Motor neuron (in vitro differentiated cells): ENCODE measurements at regions not wholly inside any gene's neighbourhood (a gene's known extent, or its start where the extent isn't known, plus 50 kb on each side); places are given as distances from the start of the nearest gene placed in this dataset.

Source experiments
- ATAC-seq, 8 experiments: fragments of 200-7000 bp; cut with Tn5 transposase; replicated peaks in 6 of 8; 2 replicates each; pipeline ENCODE4 v1.8.0; 2021; ENCODE audit warnings: mild to moderate bottlenecking in 8 of 8, moderate library complexity in 8 of 8
- H3K27ac ChIP-seq, 2 donors: fragments of 250-450 bp; sonication (Bioruptor Pico); 2 replicates each; pipeline ENCODE4 v1.9.0; 2021; ENCODE audit warnings: antibody characterized with exemption in 2 of 2, mild to moderate bottlenecking in 2 of 2, moderate library complexity in 1 of 2
- H3K4me1 ChIP-seq, 2 donors: fragments of 250-450 bp; sonication (Bioruptor Pico); replicated peaks in 1 of 2; 2 replicates each; pipeline ENCODE4 v1.6.1; 2021; ENCODE audit warnings: antibody characterized with exemption in 2 of 2, mild to moderate bottlenecking in 2 of 2, moderate library complexity in 1 of 2
- H3K4me3 ChIP-seq, 5 donors: fragments of 250-450 bp; sonication (Bioruptor Pico); 2 replicates each; pipeline ENCODE4 v1.9.0; 2021; ENCODE audit warnings: antibody characterized with exemption in 5 of 5, mild to moderate bottlenecking in 5 of 5, moderate library complexity in 4 of 5
- WGBS, 10 experiments: fragments of 450-650 bp; shearing (Covaris generic); methylation state at CpG; one replicate each; pipeline ENCODE4 v1.0.0; 2022; 5-methylcytosine and 5-hydroxymethylcytosine counted together
- in situ Hi-C, 9 experiments: fragments of 400-800 bp; cut with MboI; loops; one replicate each; pipeline ENCODE4 v1.15.0; 2021; ENCODE audit warnings: low sequenced_read_pairs in 9 of 9, low pct_unique_long_range_greater_than_20kb in 2 of 9; ENCODE audit not compliant: unreplicated experiment in 9 of 9

DNA sequence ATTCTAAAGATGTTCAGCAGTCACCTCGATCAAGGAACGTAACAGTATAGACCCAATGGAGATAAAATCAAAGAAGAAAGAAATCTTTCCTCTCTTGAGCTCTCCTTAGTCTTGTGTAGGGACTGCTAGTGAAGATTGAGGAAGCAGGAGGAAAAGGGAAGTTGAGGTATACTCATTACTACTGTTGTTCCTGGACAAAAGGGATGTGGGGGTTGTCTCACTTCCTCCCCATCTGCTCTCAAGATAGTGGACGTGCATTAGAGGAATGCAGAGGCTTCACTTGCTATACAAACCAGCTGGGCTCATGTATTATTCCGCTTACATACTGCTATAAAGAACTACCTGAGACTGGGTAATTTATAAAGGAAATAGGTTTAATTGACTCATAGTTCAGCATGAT, 208.9 kb upstream of the ARHGEF9 start:
- Histone ChIP-seq H3K4me3 (no peak overlapping the region), H3K27ac (no peak overlapping the region), H3K4me1 (no peaks in the 10 kb centered on the region)
- ATAC-seq, result no peak
- 0 to 83% (median 42%) methylated on average over 1 to 3 of the region's 4 CpGs; no CpG with 5 or more reads in 7 of the 10 experiments for WGBS, 10 experiments
- in situ Hi-C loops, result no loop called here

DNA sequence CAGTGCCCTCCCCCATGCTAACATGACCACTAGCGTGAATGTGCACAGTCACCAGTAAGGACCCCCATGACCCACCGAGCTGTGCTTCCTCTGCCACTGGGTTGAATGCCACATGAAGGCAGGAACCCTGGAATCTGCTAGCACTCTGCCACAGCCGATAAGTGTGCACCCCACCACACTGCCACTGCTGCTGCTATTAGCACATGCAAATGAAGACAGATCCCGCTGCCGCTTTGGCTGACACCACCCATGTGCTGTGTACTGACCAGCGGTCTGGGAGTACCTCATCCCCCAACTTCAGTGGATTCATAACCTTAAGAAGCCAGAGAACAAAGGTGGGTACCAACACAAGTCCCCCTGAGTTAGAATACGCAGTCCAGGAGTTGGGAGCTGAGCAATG, 200.9 kb upstream of the ARHGEF9 start:
- peak in 2 of 8 experiments; percentile 53 to 89 for ATAC-seq
- no peak overlapping the region for H3K4me3 ChIP-seq
- WGBS, 10 experiments, result 0 to 49% methylated on average over 2 of the region's 7 CpGs; no CpG with 5 or more reads in 8 of the 10 experiments
- H3K4me1 ChIP-seq, result no peaks in the 10 kb centered on the region
- H3K27ac ChIP-seq, result no peak overlapping the region
- in situ Hi-C loops, result no loop called here

DNA sequence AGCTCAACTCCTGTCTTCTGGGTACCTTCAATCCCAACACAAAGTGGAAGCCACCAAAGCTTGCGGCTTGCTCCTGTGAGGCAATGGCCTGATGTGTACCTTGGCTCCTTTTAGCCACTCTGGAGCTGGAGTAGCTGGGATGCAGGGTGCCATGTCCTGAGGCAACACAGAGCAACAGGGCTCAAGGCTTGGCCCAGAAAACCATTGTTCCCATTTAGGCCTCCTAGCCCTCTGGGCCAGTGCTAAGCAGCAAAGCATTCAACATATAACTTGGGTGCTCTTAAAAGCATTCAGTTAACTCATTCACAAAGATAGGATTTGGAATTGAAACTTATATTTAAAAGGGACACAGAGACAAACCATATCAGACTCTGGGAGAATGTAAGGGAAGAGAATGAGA, 194.5 kb upstream of the ARHGEF9 start:
- in situ Hi-C loops, result no loop called here

DNA sequence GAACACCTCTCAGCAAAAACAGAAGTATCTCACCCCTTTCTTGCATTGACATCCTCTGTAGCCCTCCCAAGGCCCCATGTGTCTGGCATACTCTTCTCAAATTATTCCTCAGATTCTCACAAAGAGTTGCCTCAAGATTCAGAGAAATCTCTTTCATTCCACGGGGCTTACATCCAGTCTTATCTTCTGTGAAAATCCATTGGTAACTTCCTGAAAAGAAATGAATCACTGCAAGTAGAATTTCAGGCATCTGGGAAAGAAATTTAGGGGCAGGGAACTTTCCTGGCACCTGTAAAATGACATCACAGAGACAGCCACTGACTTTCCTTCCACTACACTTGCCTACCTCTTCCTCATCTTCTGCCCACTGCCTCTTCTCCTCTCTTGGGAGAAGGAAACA, 182.5 kb upstream of the ARHGEF9 start:
- Histone ChIP-seq H3K4me3 (no peak overlapping the region), H3K27ac (no peak overlapping the region), H3K4me1 (no peaks in the 10 kb centered on the region)
- no peak for ATAC-seq
- WGBS, 10 experiments, result 0 to 100% methylated on average over 1 of the region's 1 CpG; no CpG with 5 or more reads in 8 of the 10 experiments
- in situ Hi-C loops, result no loop called here

More for the DNA sequence above, 194.5 kb upstream of the ARHGEF9 start:
- Histone ChIP-seq H3K27ac (no peak overlapping the region), H3K4me3 (no peak overlapping the region), H3K4me1 (no peaks in the 10 kb centered on the region)
- no peak for ATAC-seq
- 0 to 88% methylated on average over 1 of the region's 1 CpG; no CpG with 5 or more reads in 8 of the 10 experiments for WGBS, 10 experiments

DNA sequence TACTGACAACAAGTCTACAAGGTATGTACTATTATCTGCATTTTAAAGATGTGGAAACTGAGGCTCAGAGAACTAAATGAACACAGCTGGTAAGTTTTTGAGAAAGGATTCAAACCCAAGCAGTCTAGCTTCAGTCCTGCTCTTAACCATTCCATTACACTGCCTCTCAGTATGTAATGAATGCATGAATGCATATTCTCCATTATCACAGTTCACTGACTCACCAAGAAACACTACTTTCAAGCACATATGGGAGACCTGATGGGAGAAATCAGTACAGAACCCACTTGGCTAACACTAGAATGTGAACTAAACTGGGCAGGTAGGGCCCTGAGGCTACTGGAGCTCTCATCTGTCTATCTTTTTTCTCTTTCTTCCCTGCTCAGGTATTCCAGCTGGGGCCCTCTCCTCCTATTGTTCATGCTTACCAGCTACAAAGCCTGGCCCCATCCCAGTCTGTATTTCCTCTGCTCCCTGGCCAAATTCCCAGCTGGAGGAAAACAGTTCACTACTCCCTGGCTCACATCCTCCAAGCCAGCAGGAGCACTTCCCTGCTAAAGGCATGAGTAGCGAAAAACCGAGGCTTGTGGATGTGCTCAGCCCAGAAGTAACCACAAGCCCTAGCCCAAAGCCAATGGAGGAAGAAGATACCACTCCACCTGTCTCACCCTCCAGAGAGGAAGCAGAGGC, 178.2 kb upstream of the ARHGEF9 start:
- ATAC-seq, result peak in 2 of 8 experiments; percentile 60 to 76
- 8 to 43% methylated on average over 2 of the region's 2 CpGs; no CpG with 5 or more reads in 8 of the 10 experiments for WGBS, 10 experiments
- in situ Hi-C loops, result no loop called here
- no peak overlapping the region for H3K4me3 ChIP-seq
- H3K4me1 ChIP-seq, result no peaks in the 10 kb centered on the region
- H3K27ac ChIP-seq, result no peak overlapping the region

DNA sequence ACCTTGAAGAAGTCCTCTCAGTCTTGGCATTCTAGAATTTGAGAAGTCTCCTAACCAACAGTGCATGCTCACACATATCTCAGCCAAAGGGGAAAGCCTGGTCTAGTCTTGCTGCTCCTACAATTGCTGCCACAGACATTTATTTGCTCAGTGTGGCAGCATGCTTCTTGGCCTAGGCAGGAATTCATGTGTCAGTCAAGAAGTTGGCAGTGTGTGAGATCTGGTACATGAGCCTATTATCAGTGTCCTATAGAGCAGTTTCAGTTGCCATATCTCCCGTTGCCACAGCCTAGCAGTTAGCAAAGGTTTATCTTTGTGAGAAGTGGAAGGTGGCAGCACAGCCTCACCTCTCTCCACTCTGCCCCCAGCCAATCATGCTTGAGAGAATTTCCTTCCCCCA, 176.9 kb upstream of the ARHGEF9 start:
- Histone ChIP-seq H3K27ac (no peak overlapping the region), H3K4me3 (no peak overlapping the region), H3K4me1 (no peaks in the 10 kb centered on the region)
- no peak for ATAC-seq
- WGBS, 10 experiments, result no CpG with 5 or more reads among the region's 1 CpG
- in situ Hi-C loops, result no loop called here

DNA sequence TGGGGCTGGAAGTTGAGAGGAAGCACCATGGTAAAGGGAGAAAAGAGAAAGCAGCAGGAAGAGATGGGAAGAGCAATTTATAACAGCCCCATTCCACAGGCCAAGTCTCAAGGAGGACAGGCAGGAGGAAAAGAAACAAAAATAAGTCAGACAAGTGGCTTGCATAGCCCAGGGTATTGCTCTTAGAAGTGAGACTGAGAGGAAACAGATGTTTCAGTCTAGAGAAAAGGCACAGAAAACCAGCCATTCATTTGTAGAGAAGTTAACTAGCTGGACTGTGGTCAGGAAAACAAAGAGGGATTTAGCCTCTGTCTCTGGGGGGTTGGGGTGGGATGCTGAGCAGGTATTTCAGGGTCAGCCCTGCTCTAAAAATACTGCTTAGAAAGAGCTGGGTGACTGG, 175.0 kb upstream of the ARHGEF9 start:
- ATAC-seq, result no peak
- no peak overlapping the region for H3K27ac ChIP-seq
- H3K4me1 ChIP-seq, result no peaks in the 10 kb centered on the region
- H3K4me3 ChIP-seq, result no peak overlapping the region
- in situ Hi-C loops, result no loop called here

DNA sequence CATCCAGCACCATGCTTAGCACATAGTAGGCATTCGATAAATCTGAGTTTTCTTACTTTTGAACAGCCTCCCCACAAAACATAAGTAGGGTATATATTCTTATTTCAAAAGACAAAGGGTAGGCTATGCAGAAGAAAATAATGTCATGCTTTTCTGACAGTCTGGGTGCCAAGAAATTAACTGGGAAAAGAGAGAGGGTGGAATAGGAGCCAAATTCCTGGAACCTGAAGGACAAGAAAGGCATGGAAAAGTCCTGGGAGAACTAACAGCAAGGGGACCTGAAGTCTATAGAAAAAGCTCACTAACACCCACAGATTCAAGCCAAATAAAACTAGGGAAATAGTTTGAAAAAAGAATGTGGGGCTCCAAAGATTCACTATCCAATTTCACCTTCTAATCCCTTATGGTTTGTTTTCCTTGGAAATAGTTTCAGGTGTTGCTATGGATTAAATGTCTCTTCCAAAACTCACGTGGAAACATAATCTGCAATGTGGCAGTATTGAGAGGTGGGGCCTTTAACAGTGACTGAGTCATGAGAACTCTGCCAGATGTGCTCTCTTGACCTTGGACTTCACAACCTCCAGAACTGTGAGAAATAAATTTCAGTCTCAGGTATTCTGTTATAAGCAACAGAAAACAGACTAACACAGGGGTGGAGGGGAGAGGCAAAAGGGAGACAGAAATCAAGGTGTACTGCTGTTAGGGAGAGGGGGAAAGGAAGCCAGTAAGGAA, 173.3 kb upstream of the ARHGEF9 start:
- Histone ChIP-seq H3K4me3 (no peak overlapping the region), H3K27ac (no peak overlapping the region), H3K4me1 (no peaks in the 10 kb centered on the region)
- no peak for ATAC-seq
- WGBS, 10 experiments, result 26% methylated on average over 2 of the region's 2 CpGs; no CpG with 5 or more reads in 9 of the 10 experiments
- in situ Hi-C loops, result no loop called here

DNA sequence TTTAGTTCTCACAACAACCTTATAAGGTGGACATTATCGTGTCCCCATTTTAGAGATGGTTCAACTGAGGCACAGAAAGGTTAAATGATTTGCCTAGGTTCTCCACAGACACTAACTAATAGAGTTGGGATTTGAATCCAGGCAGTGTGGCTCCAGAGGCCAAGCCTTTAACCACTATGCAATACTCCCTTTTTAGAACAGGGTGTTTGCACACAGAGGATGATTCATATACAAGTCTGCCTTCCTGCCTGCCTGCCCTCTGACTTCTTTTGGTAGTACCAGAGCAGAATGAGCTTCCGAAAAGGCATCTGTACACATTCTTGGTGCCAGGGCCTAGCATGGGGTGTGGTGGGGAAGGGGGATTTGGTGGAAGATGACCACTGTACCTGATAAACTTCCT, 150.8 kb upstream of the ARHGEF9 start:
- ATAC-seq, result peak in 2 of 8 experiments; percentile 62 to 78
- in situ Hi-C loops, result no loop called here
- Histone ChIP-seq H3K27ac (no peak overlapping the region), H3K4me3 (no peak overlapping the region), H3K4me1 (no peaks in the 10 kb centered on the region)
- 26 to 60% methylated on average over 1 to 2 of the region's 2 CpGs; no CpG with 5 or more reads in 8 of the 10 experiments for WGBS, 10 experiments

DNA sequence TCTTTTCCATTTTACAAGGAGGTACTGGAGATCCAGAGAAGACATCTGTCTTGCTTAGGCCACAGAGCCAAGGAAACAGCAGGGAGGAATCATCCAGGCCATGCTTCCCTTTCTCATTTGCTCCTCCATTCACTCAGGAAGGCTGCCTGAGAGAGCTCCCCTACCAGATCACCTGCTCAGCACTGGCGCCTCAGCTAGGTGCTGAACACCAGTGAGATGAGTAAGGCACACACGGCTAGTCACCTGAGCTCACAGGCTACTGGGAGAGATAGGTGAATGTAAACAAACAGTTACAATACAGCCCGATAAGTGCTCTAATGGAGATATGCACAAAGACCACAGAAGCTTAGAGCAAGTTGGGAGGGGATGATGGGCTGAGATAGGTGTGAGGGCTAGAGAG, 149.8 kb upstream of the ARHGEF9 start:
- 4 to 60% (median 52%) methylated on average over 1 to 3 of the region's 3 CpGs; no CpG with 5 or more reads in 7 of the 10 experiments for WGBS, 10 experiments
- H3K4me3 ChIP-seq, result no peak overlapping the region
- H3K27ac ChIP-seq, result no peak overlapping the region
- no peaks in the 10 kb centered on the region for H3K4me1 ChIP-seq
- no peak for ATAC-seq
- in situ Hi-C loops, result no loop called here

DNA sequence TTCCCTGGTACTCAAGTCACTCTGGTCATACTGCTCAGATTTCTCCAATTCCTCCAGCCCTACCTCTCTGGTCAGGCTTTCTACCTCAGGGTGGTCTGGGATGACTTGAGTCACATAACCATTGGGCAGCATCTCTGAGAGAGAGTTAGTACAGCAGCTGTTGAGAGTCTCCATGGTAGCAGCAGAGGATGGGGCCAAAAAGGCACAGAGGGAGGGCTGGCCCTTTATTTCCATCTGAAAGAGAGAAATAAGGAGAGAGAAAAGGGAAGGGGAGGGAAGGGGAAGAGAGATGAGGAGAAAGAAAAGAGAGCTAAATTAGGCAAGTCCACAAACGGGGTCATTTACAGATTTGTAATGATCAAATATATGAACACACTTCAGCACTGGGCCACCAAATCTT, 149.1 kb upstream of the ARHGEF9 start:
- no peak overlapping the region for H3K27ac ChIP-seq
- ATAC-seq, result no peak
- in situ Hi-C loops, result no loop called here
- WGBS, 10 experiments, result 0 to 20% (median 0%) methylated on average over 1 of the region's 1 CpG; no CpG with 5 or more reads in 5 of the 10 experiments
- H3K4me3 ChIP-seq, result no peak overlapping the region
- H3K4me1 ChIP-seq, result no peaks in the 10 kb centered on the region

DNA sequence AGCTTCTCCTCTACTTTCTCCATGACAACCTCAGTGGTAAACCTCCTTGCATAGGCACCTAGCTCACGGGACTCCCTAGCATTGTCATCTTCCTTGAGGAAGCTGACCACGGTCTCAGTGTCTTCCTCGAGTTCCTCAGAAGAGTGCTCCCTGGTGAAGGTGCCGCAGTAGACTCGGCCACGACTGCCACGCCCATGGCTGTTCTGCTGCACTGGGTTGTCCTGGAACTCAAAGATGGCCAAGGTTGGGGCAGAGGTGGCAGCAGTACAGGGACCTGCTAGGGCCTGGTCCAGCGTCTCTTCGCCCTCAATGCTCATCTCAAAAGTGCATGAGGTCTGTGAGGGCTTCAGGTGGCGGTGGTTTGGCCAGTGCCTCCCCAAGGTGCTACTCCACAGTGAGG, 147.9 kb upstream of the ARHGEF9 start:
- in situ Hi-C loops, result no loop called here
- H3K27ac ChIP-seq, result no peak overlapping the region
- H3K4me3 ChIP-seq, result no peak overlapping the region
- H3K4me1 ChIP-seq, result no peaks in the 10 kb centered on the region
- WGBS, 10 experiments, result 60% methylated on average over 1 of the region's 10 CpGs; no CpG with 5 or more reads in 9 of the 10 experiments
- no peak for ATAC-seq

DNA sequence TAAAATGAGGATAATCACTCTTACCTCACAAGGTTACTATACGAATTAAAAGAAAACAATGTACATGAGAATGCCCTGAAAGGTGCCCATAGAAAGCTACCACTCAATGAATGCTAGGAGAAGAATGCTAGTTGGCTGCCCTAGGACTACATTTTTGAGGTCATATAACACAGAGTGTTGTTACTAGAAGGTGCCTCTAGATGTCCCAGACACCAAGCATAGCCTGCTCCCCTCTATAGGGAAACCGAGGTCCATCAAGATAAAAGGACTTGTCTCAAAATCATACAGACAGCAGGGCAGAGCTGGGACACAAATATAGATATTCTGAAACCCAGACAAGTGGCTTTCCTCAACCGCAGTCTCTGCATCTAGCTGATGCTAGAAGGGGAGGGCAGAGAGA, 147.0 kb upstream of the ARHGEF9 start:
- peak in 1 of 8 experiments; percentile 12 for ATAC-seq
- H3K4me1 ChIP-seq, result no peaks in the 10 kb centered on the region
- 6 to 90% (median 32%) methylated on average over 1 to 2 of the region's 3 CpGs; no CpG with 5 or more reads in 6 of the 10 experiments for WGBS, 10 experiments
- no peak overlapping the region for H3K4me3 ChIP-seq
- H3K27ac ChIP-seq, result no peak overlapping the region
- in situ Hi-C loops, result no loop called here

DNA sequence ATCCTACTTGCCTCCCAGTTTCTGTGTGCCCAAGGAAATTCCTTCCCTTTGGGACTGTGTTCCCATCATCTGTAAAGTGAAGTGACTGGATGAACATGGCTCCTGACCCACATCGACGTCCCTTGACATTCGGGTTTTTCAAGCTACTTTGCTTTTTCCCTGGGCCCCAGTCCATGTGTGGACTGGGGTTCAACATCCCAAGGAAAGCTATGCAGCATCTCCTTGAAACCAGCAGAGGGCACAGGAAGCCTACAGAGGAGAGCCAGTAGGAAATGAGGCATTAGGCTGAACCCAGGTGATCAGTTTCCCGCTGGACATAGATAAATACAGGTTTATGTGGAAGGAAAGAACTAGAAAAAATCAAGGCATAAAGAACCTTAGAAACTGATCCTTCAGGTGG, 145.1 kb upstream of the ARHGEF9 start:
- WGBS, 10 experiments, result 0 to 60% (median 38%) methylated on average over 1 to 4 of the region's 4 CpGs; no CpG with 5 or more reads in 4 of the 10 experiments
- peak in 3 of 8 experiments; percentile 25 to 40 (median 40) for ATAC-seq
- in situ Hi-C loops, result no loop called here

More for the DNA sequence above, 145.1 kb upstream of the ARHGEF9 start:
- Histone ChIP-seq H3K4me1 (no peaks in the 10 kb centered on the region), H3K4me3 (no peak overlapping the region), H3K27ac (no peak overlapping the region)
